BE2C (cell line): ENCODE measurements at regions not wholly inside any gene's neighbourhood (a gene's known extent, or its start where the extent isn't known, plus 50 kb on each side); places are given as distances from the start of the nearest gene placed in this dataset.
"Not testable (repeated sequence)": the region's sequence is repeated elsewhere in the genome, so short reads cannot be mapped to it uniquely, and the experiment has no call there.

ENCODE experiments used
- DNase-seq: peaks from one replicate; pipeline ENCODE4 v3.0.0-alpha.2; 2020
- H3K27me3 ChIP-seq: fragments of 250-450 bp; sonication (Bioruptor Pico); 2 replicates; pipeline ENCODE4 v1.5.1; 2020; ENCODE audit warnings: mild to moderate bottlenecking
- H3K36me3 ChIP-seq: fragments of 250-450 bp; sonication (Bioruptor Pico); 2 replicates; pipeline ENCODE4 v1.5.1; 2020; ENCODE audit warnings: mild to moderate bottlenecking
- H3K4me1 ChIP-seq: fragments of 250-450 bp; sonication (Bioruptor Pico); 2 replicates; pipeline ENCODE4 v1.5.1; 2020
- H3K4me3 ChIP-seq: 2 replicates; pipeline ENCODE4 v1.5.1; 2011; ENCODE audit warnings: low read depth, low read length
- H3K9me3 ChIP-seq: fragments of 250-450 bp; sonication (Bioruptor Pico); 2 replicates; pipeline ENCODE4 v1.5.1; 2020
- CTCF ChIP-seq: IDR thresholded peaks from 2 replicates; pipeline ENCODE4 v1.5.1; 2012; ENCODE audit warnings: mild to moderate bottlenecking, low read depth, low read length

- TF ChIP-seq CTCF, result no peak
- Histone ChIP-seq H3K4me3 (no peak overlapping the region), H3K36me3 (no peaks in the 10 kb centered on the region), H3K9me3 (no peaks in the 10 kb centered on the region), H3K27me3 (no peaks in the 10 kb centered on the region), H3K4me1 (no peaks in the 10 kb centered on the region)
- no peak for DNase-seq
These were observed 99.8 kb downstream of the TRIM69 start for GRCh38 chr15:44836094-44836493.

GRCh38 chr15:44838929-44839328 lies 102.6 kb downstream of the TRIM69 start:
- not testable (repeated sequence) for H3K36me3 ChIP-seq, DNase-seq, H3K4me3 ChIP-seq, H3K9me3 ChIP-seq, H3K4me1 ChIP-seq, H3K27me3 ChIP-seq

- H3K4me1 ChIP-seq, H3K4me3 ChIP-seq, H3K36me3 ChIP-seq, H3K27me3 ChIP-seq, DNase-seq, H3K9me3 ChIP-seq: not testable (repeated sequence)
These were observed 105.4 kb downstream of the TRIM69 start for GRCh38 chr15:44841762-44842161.

GRCh38 chr15:44842883-44843282 lies 106.6 kb downstream of the TRIM69 start:
- not testable (repeated sequence) for H3K27me3 ChIP-seq, H3K9me3 ChIP-seq, H3K4me1 ChIP-seq, DNase-seq, H3K4me3 ChIP-seq, H3K36me3 ChIP-seq

- not testable (repeated sequence) for H3K4me3 ChIP-seq, DNase-seq, H3K4me1 ChIP-seq, H3K27me3 ChIP-seq, H3K9me3 ChIP-seq, H3K36me3 ChIP-seq
These were observed 108.6 kb downstream of the TRIM69 start for GRCh38 chr15:44844936-44845335.

GRCh38 chr15:44846156-44846555 lies 109.8 kb downstream of the TRIM69 start:
- not testable (repeated sequence) for H3K9me3 ChIP-seq, DNase-seq, H3K36me3 ChIP-seq, H3K4me1 ChIP-seq, H3K27me3 ChIP-seq, H3K4me3 ChIP-seq

- not testable (repeated sequence) for DNase-seq, H3K27me3 ChIP-seq, H3K4me1 ChIP-seq, H3K36me3 ChIP-seq, H3K4me3 ChIP-seq, H3K9me3 ChIP-seq
These were observed 108.9 kb upstream of the TERB2 start for GRCh38 chr15:44847555-44847954.

GRCh38 chr15:44848859-44849258 lies 107.6 kb upstream of the TERB2 start:
- not testable (repeated sequence) for H3K4me3 ChIP-seq, DNase-seq, H3K4me1 ChIP-seq, H3K27me3 ChIP-seq, H3K36me3 ChIP-seq, H3K9me3 ChIP-seq

- H3K27me3 ChIP-seq, H3K9me3 ChIP-seq, DNase-seq, H3K36me3 ChIP-seq, H3K4me1 ChIP-seq, H3K4me3 ChIP-seq: not testable (repeated sequence)
These were observed 106.6 kb upstream of the TERB2 start for GRCh38 chr15:44849701-44850403.

GRCh38 chr15:44853304-44853950 lies 103.1 kb upstream of the TERB2 start:
- H3K9me3 ChIP-seq, H3K27me3 ChIP-seq, H3K4me1 ChIP-seq, H3K36me3 ChIP-seq: not testable (repeated sequence)
- DNase-seq, result peak; percentile 71
- peak overlapping the region; percentile 19; the same call in 1 of the 2 replicates for H3K4me3 ChIP-seq
- peak; percentile 97 for TF ChIP-seq CTCF

GRCh38 chr15:44854696-44855095 lies 101.8 kb upstream of the TERB2 start:
- not testable (repeated sequence) for H3K9me3 ChIP-seq, H3K27me3 ChIP-seq, DNase-seq, H3K4me3 ChIP-seq, H3K36me3 ChIP-seq, H3K4me1 ChIP-seq

GRCh38 chr15:44856284-44856683 lies 100.2 kb upstream of the TERB2 start:
- DNase-seq, H3K27me3 ChIP-seq, H3K36me3 ChIP-seq, H3K9me3 ChIP-seq, H3K4me1 ChIP-seq, H3K4me3 ChIP-seq: not testable (repeated sequence)

GRCh38 chr15:44857164-44857710 lies 99.2 kb upstream of the TERB2 start:
- not testable (repeated sequence) for H3K9me3 ChIP-seq, H3K36me3 ChIP-seq, DNase-seq, H3K27me3 ChIP-seq, H3K4me3 ChIP-seq, H3K4me1 ChIP-seq

GRCh38 chr15:44859088-44859487 lies 97.4 kb upstream of the TERB2 start:
- H3K4me3 ChIP-seq, DNase-seq, H3K4me1 ChIP-seq, H3K9me3 ChIP-seq, H3K27me3 ChIP-seq, H3K36me3 ChIP-seq: not testable (repeated sequence)
